ENCODE measurements at regions not wholly inside any gene's neighbourhood (a gene's known extent, or its start where the extent isn't known, plus 50 kb on each side); places are given as distances from the start of the nearest gene placed in this dataset.
A peak's percentile ranks its signal among the peaks of the same experiment; 100 is the strongest.

GRCh38 chr3:46110701-46111493, 83.6 kb upstream of the XCR1 start:
- Histone ChIP-seq H3K4me1 (peaks cover 0 to 35% (median 4%) of the 10 kb centered on the region in 4 donors), H3K27me3 (no peaks in the 10 kb centered on the region), H3K4me3 (no peak overlapping the region), H3K36me3 (no peaks in the 10 kb centered on the region), H3K9me3 (no peaks in the 10 kb centered on the region), H3K27ac (peak overlapping the region in 3 of 5 donors; percentile 21 to 75 (median 68))
- WGBS, 5 donors, result 55 to 61% (median 58%) methylated on average over 9 of the region's 9 CpGs
- intact Hi-C loops (cut with DNase I; ENCODE audit: low total_unique reads), result no loop called here
- TF ChIP-seq POLR2AphosphoS5 (IDR thresholded peaks at IDR 0.05), result peak in 2 of 3 donors; percentile 17 to 25
- TF ChIP-seq CTCF (IDR thresholded peaks at IDR 0.05), result no peak
- DNase-seq, result peak in 1 of 2 donors; percentile 46

- 64 to 77% (median 68%) methylated on average over 4 of the region's 4 CpGs for WGBS, 5 donors
- no peak overlapping the region for H3K4me3 ChIP-seq
- no peaks in the 10 kb centered on the region for H3K27me3 ChIP-seq
- no peak for TF ChIP-seq POLR2A (IDR thresholded peaks at IDR 0.05)
- no peak for TF ChIP-seq EP300 (IDR thresholded peaks at IDR 0.05)
- no peak for TF ChIP-seq POLR2AphosphoS5 (IDR thresholded peaks at IDR 0.05)
- no peak for TF ChIP-seq CTCF (IDR thresholded peaks at IDR 0.05)
- no peaks in the 10 kb centered on the region for H3K9me3 ChIP-seq
- H3K36me3 ChIP-seq, result no peaks in the 10 kb centered on the region
- H3K4me1 ChIP-seq, result peaks cover 0 to 24% (median 7%) of the 10 kb centered on the region in 4 donors
- no peak for DNase-seq
- intact Hi-C loops (cut with DNase I; ENCODE audit: low total_unique reads), result no loop called here
- peak overlapping the region in 1 of 5 donors; percentile 75 for H3K27ac ChIP-seq
Observed at GRCh38 chr3:46107682-46108081, 80.4 kb upstream of the XCR1 start.

- Histone ChIP-seq H3K27ac (no peak overlapping the region), H3K4me3 (no peak overlapping the region), H3K4me1 (peaks cover 0 to 13% (median 3%) of the 10 kb centered on the region in 4 donors), H3K36me3 (no peaks in the 10 kb centered on the region), H3K9me3 (no peaks in the 10 kb centered on the region), H3K27me3 (no peaks in the 10 kb centered on the region)
- TF ChIP-seq CTCF (IDR thresholded peaks at IDR 0.05), result no peak
- TF ChIP-seq POLR2A (IDR thresholded peaks at IDR 0.05), result no peak
- no peak for TF ChIP-seq EP300 (IDR thresholded peaks at IDR 0.05)
- no peak for TF ChIP-seq POLR2AphosphoS5 (IDR thresholded peaks at IDR 0.05)
- 71 to 80% (median 73%) methylated on average over 4 of the region's 4 CpGs for WGBS, 5 donors
- intact Hi-C loops (cut with DNase I; ENCODE audit: low total_unique reads), result no loop called here
- no peak for DNase-seq
Observed at GRCh38 chr3:46105306-46105919, 78.1 kb upstream of the XCR1 start.

- 36 to 79% (median 50%) methylated on average over 1 of the region's 1 CpG for WGBS, 5 donors
- Histone ChIP-seq H3K9me3 (no peaks in the 10 kb centered on the region), H3K4me1 (peaks cover 0 to 9% (median 2%) of the 10 kb centered on the region in 4 donors), H3K36me3 (no peaks in the 10 kb centered on the region), H3K27me3 (no peaks in the 10 kb centered on the region), H3K4me3 (no peak overlapping the region), H3K27ac (no peak overlapping the region)
- intact Hi-C loops (cut with DNase I; ENCODE audit: low total_unique reads), result no loop called here
- no peak for DNase-seq
- no peak for TF ChIP-seq POLR2AphosphoS5 (IDR thresholded peaks at IDR 0.05)
- no peak for TF ChIP-seq EP300 (IDR thresholded peaks at IDR 0.05)
- no peak for TF ChIP-seq CTCF (IDR thresholded peaks at IDR 0.05)
- TF ChIP-seq POLR2A (IDR thresholded peaks at IDR 0.05), result no peak
Observed at GRCh38 chr3:46104706-46105105, 77.4 kb upstream of the XCR1 start.
